Peyer's patch (tissue), 4 donors: ENCODE measurements at regions not wholly inside any gene's neighbourhood (a gene's known extent, or its start where the extent isn't known, plus 50 kb on each side); places are given as distances from the start of the nearest gene placed in this dataset.

Source experiments
- POLR2A ChIP-seq, 2 donors: fragments of 450-650 bp; IDR thresholded peaks; one replicate each; pipeline ENCODE4 v1.5.1; 2017; ENCODE audit warnings: antibody characterized with exemption in 2 of 2, mild to moderate bottlenecking in 2 of 2, moderate library complexity in 2 of 2
- TF ChIP-seq, protein P1 (sequence below), 6 experiments: fragments of 450-650 bp in 4 of 6; fragments of 200-600 bp in 2 of 6; sonication (generic) in 1 of 6; IDR thresholded peaks; one replicate each; pipeline ENCODE4 v1.5.1; 2017 to 2019; ENCODE audit warnings: antibody characterized with exemption in 6 of 6, mild to moderate bottlenecking in 3 of 6, moderate library complexity in 1 of 6

DNA sequence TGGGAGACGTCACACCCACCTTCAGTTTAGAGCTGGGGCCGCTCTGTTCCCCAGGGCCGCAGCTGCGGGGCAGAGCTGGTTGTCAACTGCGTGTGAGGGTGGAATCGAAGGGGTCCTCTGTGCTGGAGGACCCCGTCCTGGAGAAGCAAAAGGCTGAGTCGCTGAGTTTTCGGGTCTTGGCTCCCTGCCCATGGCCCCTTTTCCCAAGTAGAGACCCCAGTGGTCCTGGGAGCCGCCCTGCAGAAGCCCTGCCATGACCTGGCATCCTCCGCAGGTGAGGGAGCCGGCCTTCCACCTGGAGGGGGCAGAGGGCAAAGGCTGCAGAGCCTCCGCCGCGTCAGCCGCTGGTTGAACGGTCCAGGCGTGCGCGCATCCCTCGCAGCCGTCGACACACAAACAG is 90.4 kb upstream of the COL5A1 start:
- TF ChIP-seq, protein P1, sequence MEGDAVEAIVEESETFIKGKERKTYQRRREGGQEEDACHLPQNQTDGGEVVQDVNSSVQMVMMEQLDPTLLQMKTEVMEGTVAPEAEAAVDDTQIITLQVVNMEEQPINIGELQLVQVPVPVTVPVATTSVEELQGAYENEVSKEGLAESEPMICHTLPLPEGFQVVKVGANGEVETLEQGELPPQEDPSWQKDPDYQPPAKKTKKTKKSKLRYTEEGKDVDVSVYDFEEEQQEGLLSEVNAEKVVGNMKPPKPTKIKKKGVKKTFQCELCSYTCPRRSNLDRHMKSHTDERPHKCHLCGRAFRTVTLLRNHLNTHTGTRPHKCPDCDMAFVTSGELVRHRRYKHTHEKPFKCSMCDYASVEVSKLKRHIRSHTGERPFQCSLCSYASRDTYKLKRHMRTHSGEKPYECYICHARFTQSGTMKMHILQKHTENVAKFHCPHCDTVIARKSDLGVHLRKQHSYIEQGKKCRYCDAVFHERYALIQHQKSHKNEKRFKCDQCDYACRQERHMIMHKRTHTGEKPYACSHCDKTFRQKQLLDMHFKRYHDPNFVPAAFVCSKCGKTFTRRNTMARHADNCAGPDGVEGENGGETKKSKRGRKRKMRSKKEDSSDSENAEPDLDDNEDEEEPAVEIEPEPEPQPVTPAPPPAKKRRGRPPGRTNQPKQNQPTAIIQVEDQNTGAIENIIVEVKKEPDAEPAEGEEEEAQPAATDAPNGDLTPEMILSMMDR (IDR thresholded peaks at IDR 0.05), result no peak
- no peak for TF ChIP-seq POLR2A (IDR thresholded peaks at IDR 0.05)
